ENCODE measurements at regions not wholly inside any gene's neighbourhood (a gene's known extent, or its start where the extent isn't known, plus 50 kb on each side); places are given as distances from the start of the nearest gene placed in this dataset.

DNA sequence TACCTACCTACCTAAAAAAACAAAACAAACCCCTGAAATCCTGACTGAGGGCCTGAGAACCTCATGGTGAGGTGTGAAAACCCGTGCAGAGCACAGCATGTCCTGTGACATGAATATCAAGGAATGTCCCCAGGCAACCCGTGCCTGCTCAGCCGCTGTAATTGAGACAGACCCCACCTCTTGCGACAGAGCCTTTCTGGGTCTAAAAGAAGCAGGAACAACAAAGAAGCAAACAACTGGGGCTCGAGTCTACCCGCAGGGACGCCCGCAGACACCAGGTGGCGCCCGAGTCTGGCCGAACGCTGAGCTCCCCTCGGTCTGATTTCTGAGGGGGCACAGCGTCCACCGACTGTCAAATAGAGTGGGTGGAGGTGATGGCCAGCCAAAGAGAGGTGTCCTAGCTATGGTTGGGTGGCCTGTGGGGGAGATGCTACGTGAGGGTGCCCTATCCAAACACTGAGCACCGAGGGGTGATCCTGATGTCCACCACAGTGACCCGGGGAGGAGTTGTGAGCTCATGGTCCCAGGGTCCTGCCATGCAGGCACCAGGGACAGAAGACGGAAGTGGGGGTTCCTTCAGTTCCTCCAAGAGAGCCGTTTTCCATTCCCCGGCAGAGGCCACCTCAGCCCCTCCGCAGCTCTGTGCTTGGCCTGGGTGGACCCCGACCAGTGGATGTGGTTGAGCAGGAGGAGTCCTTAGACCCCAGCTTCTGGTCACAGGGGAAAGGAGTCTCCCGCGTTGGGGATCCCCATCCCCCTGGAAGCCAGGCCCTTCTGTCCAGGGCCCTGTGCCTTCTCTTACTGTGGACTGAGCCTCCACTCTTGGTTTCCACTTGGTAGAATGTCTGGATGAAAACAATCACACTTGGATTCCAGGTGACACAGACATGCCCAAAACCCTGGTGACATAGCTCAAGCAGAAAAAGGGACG is 268.2 kb downstream of the CDC5L start:
- Histone ChIP-seq H3K4me3 (no peak overlapping the region), H3K4me1 (no peaks in the 10 kb centered on the region), H3K27me3 (ENCODE audit: insufficient read depth in 3 of 3, low read length in 2 of 3) (peaks cover 0 to 4% (median 0%) of the 10 kb centered on the region in 3 donors), H3K27ac (no peak overlapping the region), H3K9me3 (no peaks in the 10 kb centered on the region), H3K36me3 (ENCODE audit: insufficient read depth in 1 of 2, low read depth in 1 of 2) (no peaks in the 10 kb centered on the region)
- intact Hi-C loops (cut with DNase I), result loop anchor here (2.0 to 10.0 kb wide), 5 partner anchors 759 to 1267 kb away; no protein-coding TSS in a partner anchor
- WGBS, 3 donors, result 30 to 34% (median 30%) methylated on average over 26 of the region's 26 CpGs
- DNase-seq, result peak; percentile 76 to 90
- TF ChIP-seq, protein P1, sequence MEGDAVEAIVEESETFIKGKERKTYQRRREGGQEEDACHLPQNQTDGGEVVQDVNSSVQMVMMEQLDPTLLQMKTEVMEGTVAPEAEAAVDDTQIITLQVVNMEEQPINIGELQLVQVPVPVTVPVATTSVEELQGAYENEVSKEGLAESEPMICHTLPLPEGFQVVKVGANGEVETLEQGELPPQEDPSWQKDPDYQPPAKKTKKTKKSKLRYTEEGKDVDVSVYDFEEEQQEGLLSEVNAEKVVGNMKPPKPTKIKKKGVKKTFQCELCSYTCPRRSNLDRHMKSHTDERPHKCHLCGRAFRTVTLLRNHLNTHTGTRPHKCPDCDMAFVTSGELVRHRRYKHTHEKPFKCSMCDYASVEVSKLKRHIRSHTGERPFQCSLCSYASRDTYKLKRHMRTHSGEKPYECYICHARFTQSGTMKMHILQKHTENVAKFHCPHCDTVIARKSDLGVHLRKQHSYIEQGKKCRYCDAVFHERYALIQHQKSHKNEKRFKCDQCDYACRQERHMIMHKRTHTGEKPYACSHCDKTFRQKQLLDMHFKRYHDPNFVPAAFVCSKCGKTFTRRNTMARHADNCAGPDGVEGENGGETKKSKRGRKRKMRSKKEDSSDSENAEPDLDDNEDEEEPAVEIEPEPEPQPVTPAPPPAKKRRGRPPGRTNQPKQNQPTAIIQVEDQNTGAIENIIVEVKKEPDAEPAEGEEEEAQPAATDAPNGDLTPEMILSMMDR (IDR thresholded peaks at IDR 0.05), result peak; percentile 88
- peak; percentile 59 to 87 (median 74) for ATAC-seq

DNA sequence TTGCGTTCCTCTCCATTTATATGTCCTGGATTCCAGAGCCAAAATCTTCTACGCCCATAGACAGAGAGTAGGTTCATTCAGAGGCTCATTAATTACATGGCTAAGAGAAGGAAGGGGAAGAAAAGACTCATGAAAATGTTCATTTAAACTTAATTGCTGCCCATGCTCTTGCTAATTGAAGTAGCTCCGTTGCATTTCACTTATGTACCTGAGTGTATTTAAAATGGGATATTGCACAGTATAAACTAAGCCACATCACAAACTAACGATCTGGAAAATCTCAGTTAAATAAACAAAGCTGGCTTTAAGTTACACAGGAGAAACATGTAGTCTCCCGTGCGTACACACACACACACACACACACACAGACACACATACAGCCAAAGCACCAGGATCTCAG is 269.2 kb downstream of the CDC5L start:
- DNase-seq (no peak), ATAC-seq (no peak)
- Histone ChIP-seq H3K27me3 (ENCODE audit: insufficient read depth in 3 of 3, low read length in 2 of 3) (peaks cover 0 to 4% (median 0%) of the 10 kb centered on the region in 3 donors), H3K4me3 (no peak overlapping the region), H3K9me3 (no peaks in the 10 kb centered on the region), H3K4me1 (no peaks in the 10 kb centered on the region), H3K27ac (no peak overlapping the region), H3K36me3 (ENCODE audit: insufficient read depth in 1 of 2, low read depth in 1 of 2) (no peaks in the 10 kb centered on the region)
- 93 to 95% (median 94%) methylated on average over 6 of the region's 6 CpGs for WGBS, 3 donors
- TF ChIP-seq, protein P1 (IDR thresholded peaks at IDR 0.05), result no peak
- intact Hi-C loops (cut with DNase I), result loop anchor here (2.0 to 10.0 kb wide), 5 partner anchors 758 to 1266 kb away; no protein-coding TSS in a partner anchor

DNA sequence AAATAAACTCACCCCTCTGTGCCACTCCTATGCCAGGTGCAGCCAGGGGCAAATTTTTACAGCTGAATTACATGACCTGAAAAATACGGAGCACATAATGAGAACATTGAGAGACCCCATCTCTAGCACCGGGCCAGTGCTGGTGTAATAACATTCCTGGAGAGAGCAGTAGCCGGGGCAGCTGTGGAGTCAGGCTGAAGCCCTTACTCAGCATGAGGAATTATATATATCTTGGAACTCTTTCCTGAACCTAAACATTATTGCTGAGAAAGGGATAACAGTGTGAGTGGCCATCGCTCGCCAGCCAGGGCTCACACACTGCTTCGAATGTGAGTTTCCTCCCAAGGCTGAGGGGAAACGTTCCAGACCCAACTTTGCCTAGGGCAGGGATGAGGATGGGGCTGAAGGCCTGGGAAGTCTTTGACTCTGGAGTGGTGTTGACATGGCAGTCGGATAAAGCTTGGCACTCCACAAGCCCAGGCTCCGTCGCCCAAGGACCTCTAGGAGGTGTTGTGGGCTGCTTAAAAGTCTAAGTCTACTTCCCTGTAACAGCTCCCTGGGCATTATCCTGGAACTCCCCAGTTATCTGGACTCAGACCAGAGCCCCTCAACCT is 269.8 kb downstream of the CDC5L start:
- H3K4me3 ChIP-seq, result no peak overlapping the region
- WGBS, 3 donors, result 93 to 96% (median 93%) methylated on average over 10 of the region's 10 CpGs
- TF ChIP-seq, protein P1 (IDR thresholded peaks at IDR 0.05), result no peak
- H3K4me1 ChIP-seq, result no peaks in the 10 kb centered on the region
- peaks cover 0 to 4% (median 0%) of the 10 kb centered on the region in 3 donors for H3K27me3 ChIP-seq (ENCODE audit: insufficient read depth in 3 of 3, low read length in 2 of 3)
- no peaks in the 10 kb centered on the region for H3K9me3 ChIP-seq
- intact Hi-C loops (cut with DNase I), result loop anchor here (2.0 to 10.0 kb wide), 5 partner anchors 757 to 1265 kb away; no protein-coding TSS in a partner anchor
- no peaks in the 10 kb centered on the region for H3K36me3 ChIP-seq (ENCODE audit: insufficient read depth in 1 of 2, low read depth in 1 of 2)
- ATAC-seq, result no peak
- no peak for DNase-seq
- no peak overlapping the region for H3K27ac ChIP-seq

DNA sequence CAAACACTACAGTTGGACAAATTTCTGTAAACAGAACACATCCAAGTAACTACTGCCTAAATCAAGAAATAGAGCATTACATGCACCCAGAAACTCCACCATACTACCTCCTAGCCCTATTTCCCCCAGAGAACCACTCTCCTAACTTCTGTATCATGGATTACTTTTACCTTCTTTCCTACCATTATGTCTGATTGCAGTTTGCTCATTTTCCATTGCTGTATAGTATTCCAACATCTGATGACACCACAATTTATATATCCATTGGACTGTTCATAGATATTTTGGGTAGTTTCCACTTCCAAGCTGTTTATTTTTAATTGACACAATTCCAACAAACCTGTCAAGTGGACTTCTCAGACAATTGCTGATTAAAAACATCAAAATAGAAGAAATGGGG is 271.1 kb downstream of the CDC5L start:
- H3K9me3 ChIP-seq, result no peaks in the 10 kb centered on the region
- intact Hi-C loops (cut with DNase I), result loop anchor here (5.0 to 10.0 kb wide), 3 partner anchors 756 to 1264 kb away; no protein-coding TSS in a partner anchor
- H3K4me1 ChIP-seq, result no peaks in the 10 kb centered on the region
- no peaks in the 10 kb centered on the region for H3K36me3 ChIP-seq (ENCODE audit: insufficient read depth in 1 of 2, low read depth in 1 of 2)
- H3K27me3 ChIP-seq (ENCODE audit: insufficient read depth in 3 of 3, low read length in 2 of 3), result peaks cover 0 to 4% (median 0%) of the 10 kb centered on the region in 3 donors
- ATAC-seq (no peak), DNase-seq (no peak)
- no peak overlapping the region for H3K4me3 ChIP-seq
- no peak overlapping the region for H3K27ac ChIP-seq
- TF ChIP-seq, protein P1 (IDR thresholded peaks at IDR 0.05), result no peak
